HG03045 (cell line): ENCODE measurements at regions not wholly inside any gene's neighbourhood (a gene's known extent, or its start where the extent isn't known, plus 50 kb on each side); places are given as distances from the start of the nearest gene placed in this dataset.
"Not testable (repeated sequence)": the region's sequence is repeated elsewhere in the genome, so short reads cannot be mapped to it uniquely, and the experiment has no call there.

Experiments
- ATAC-seq: cut with Tn5 transposase; IDR thresholded peaks from one replicate; pipeline ENCODE4 v1.9.1; 2021; ENCODE audit warnings: mild to moderate bottlenecking, moderate library complexity; ENCODE audit not compliant: unreplicated experiment

- no peak for ATAC-seq
Measured at GRCh38 chr1:81304187-81304586, 496.5 kb upstream of the ADGRL2 start.

GRCh38 chr1:81299892-81300291 is 500.8 kb upstream of the ADGRL2 start:
- ATAC-seq: no peak

GRCh38 chr1:81298266-81298665 is 502.5 kb upstream of the ADGRL2 start:
- ATAC-seq: no peak

GRCh38 chr1:81296601-81297000 is 504.1 kb upstream of the ADGRL2 start:
- no peak for ATAC-seq

- no peak for ATAC-seq
Measured at GRCh38 chr1:81290326-81290725, 510.4 kb upstream of the ADGRL2 start.

GRCh38 chr1:81288689-81289088 is 512.0 kb upstream of the ADGRL2 start:
- ATAC-seq: no peak

- no peak for ATAC-seq
Measured at GRCh38 chr1:81287411-81288080, 513.2 kb upstream of the ADGRL2 start.

- ATAC-seq: no peak
Measured at GRCh38 chr1:81270051-81270450, 530.7 kb upstream of the ADGRL2 start.

GRCh38 chr1:81264976-81265375 is 535.8 kb upstream of the ADGRL2 start:
- no peak for ATAC-seq

GRCh38 chr1:81259625-81260411 is 540.9 kb upstream of the ADGRL2 start:
- ATAC-seq: no peak

- no peak for ATAC-seq
Measured at GRCh38 chr1:81254560-81254959, 546.2 kb upstream of the ADGRL2 start.

GRCh38 chr1:81254068-81254467 is 546.7 kb upstream of the ADGRL2 start:
- no peak for ATAC-seq

GRCh38 chr1:81252471-81253151 is 548.1 kb upstream of the ADGRL2 start:
- no peak for ATAC-seq

GRCh38 chr1:81250825-81251224 is 549.9 kb upstream of the ADGRL2 start:
- not testable (repeated sequence) for ATAC-seq

GRCh38 chr1:81245084-81245715 is 555.5 kb upstream of the ADGRL2 start:
- ATAC-seq: not testable (repeated sequence)

- ATAC-seq: not testable (repeated sequence)
Measured at GRCh38 chr1:81244612-81245011, 556.1 kb upstream of the ADGRL2 start.

GRCh38 chr1:81242103-81242502 is 558.6 kb upstream of the ADGRL2 start:
- ATAC-seq: no peak

- no peak for ATAC-seq
Measured at GRCh38 chr1:81238129-81238528, 562.6 kb upstream of the ADGRL2 start.

- no peak for ATAC-seq
Measured at GRCh38 chr1:81237473-81238089, 563.2 kb upstream of the ADGRL2 start.

GRCh38 chr1:81234237-81234636 is 566.5 kb upstream of the ADGRL2 start:
- ATAC-seq: no peak

GRCh38 chr1:81233591-81233990 is 567.1 kb upstream of the ADGRL2 start:
- ATAC-seq: no peak
